Activated CD8-positive, alpha-beta T cell treated with anti-CD3 and anti-CD28 coated beads for 36 hours (primary cell): ENCODE measurements at regions not wholly inside any gene's neighbourhood (a gene's known extent, or its start where the extent isn't known, plus 50 kb on each side); places are given as distances from the start of the nearest gene placed in this dataset.
"Not testable (repeated sequence)": the region's sequence is repeated elsewhere in the genome, so short reads cannot be mapped to it uniquely, and the experiment has no call there.

Source experiments
- ATAC-seq: fragments of 200-7000 bp; cut with Tn5 transposase; one replicate; pipeline ENCODE4 v1.10.0; 2021; ENCODE audit warnings: mild to moderate bottlenecking, moderate library complexity
- CTCF ChIA-PET: fragments of 350-600 bp; sonication (Branson Sonifier 250); formaldehyde crosslinking; loops from one replicate; lab custom pipeline; 2021; ENCODE audit warnings: antibody characterized with exemption; lab: Charles Lee
- POLR2A ChIA-PET: fragments of 350-600 bp; sonication (Branson Sonifier 250); formaldehyde crosslinking; loops from one replicate; lab custom pipeline; 2021; ENCODE audit warnings: antibody characterized with exemption; lab: Charles Lee
- DNase-seq: peaks from one replicate; pipeline ENCODE4 v3.0.0-alpha.2; 2020
- H3K27ac Mint-ChIP-seq: one replicate; pipeline ENCODE4 v1.8.0; 2021; ENCODE audit warnings: mild to moderate bottlenecking, mixed read lengths
- H3K27me3 Mint-ChIP-seq: one replicate; pipeline ENCODE4 v1.8.0; 2021; ENCODE audit warnings: mixed read lengths
- H3K36me3 Mint-ChIP-seq: one replicate; pipeline ENCODE4 v1.8.0; 2021; ENCODE audit warnings: low read depth, mixed read lengths
- H3K4me1 Mint-ChIP-seq: one replicate; pipeline ENCODE4 v1.8.0; 2021; ENCODE audit warnings: low read depth, mixed read lengths
- H3K4me3 Mint-ChIP-seq: one replicate; pipeline ENCODE4 v1.8.0; 2021; ENCODE audit warnings: mild to moderate bottlenecking, moderate library complexity, mixed read lengths
- H3K9me3 Mint-ChIP-seq: one replicate; pipeline ENCODE4 v1.8.0; 2021; ENCODE audit warnings: mixed read lengths
- intact Hi-C: fragments of 100-400 bp; cut with micrococcal nuclease; formaldehyde crosslinking; loops from one replicate; pipeline ENCODE4 v1.10.0; 2022

DNA sequence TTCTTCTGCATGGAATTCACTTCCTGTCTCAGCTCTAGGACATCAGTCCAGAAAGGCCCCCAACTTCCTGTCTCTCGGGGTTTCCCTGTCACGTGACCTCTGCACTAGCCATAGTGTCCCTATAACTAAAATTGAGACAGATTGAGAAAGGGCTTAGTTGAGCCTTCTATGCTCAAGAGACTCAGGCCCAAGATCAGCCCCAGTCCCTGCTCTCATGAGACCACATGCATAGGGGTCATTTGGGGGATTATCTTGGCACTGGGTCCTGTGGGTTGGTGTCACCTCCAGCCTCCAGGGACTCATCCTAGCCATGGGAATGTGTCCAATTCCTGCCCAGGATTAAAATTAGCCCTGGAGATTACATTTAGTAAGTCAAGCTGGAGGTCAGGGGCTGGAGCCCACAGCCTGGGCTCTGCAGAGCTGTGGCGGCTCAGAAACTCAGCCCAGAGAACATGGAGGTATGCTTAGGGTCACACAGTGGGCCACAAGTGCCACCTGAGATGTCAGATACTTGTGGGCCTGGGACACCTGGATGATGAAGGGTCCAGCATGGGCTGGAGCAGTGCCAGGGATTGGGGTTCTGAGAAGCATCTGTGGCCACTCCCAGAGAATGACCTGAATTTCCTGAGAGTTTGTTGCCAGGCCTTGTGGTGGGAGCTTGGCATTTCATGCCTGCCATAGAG is 174.3 kb upstream of the TPTE start:
- ATAC-seq, CTCF ChIA-PET: not testable (repeated sequence)

GRCh38 chr21:10347675-10348074 is 173.7 kb upstream of the TPTE start:
- DNase-seq, H3K36me3 Mint-ChIP-seq, H3K27ac Mint-ChIP-seq, H3K4me3 Mint-ChIP-seq, ATAC-seq, intact Hi-C loops, CTCF ChIA-PET, POLR2A ChIA-PET, H3K4me1 Mint-ChIP-seq, H3K27me3 Mint-ChIP-seq: not testable (repeated sequence)
- peaks cover 51% of the 10 kb centered on the region for H3K9me3 Mint-ChIP-seq

More for the DNA sequence above, 174.3 kb upstream of the TPTE start:
- H3K36me3 Mint-ChIP-seq, H3K4me1 Mint-ChIP-seq, POLR2A ChIA-PET, intact Hi-C loops, H3K4me3 Mint-ChIP-seq, H3K27me3 Mint-ChIP-seq, DNase-seq, H3K27ac Mint-ChIP-seq: not testable (repeated sequence)
- peaks cover 46% of the 10 kb centered on the region for H3K9me3 Mint-ChIP-seq

DNA sequence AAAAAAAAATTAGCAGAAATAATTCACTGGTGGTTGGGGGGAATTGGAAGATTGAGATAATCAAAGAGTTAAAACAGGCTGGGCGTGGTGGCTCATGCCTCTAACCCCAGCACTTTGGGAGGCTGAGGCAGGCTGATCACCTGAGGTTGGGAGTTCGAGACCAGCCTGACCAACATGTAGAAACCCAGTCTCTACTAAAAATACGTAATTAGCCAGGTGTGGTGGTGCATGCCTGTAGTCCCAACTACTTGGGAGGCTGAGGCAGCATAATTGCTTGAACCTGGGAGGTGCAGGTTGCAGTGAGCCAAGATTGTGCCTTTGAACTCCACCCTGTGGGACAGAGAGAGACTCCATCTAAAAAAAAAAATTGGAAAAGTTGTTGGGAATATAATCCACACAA is 173.2 kb upstream of the TPTE start:
- DNase-seq, H3K27me3 Mint-ChIP-seq, H3K4me3 Mint-ChIP-seq, intact Hi-C loops, H3K36me3 Mint-ChIP-seq, POLR2A ChIA-PET, CTCF ChIA-PET, H3K4me1 Mint-ChIP-seq, ATAC-seq, H3K27ac Mint-ChIP-seq: not testable (repeated sequence)
- H3K9me3 Mint-ChIP-seq, result peaks cover 55% of the 10 kb centered on the region

GRCh38 chr21:10354851-10355578 is 166.4 kb upstream of the TPTE start:
- CTCF ChIA-PET, H3K4me3 Mint-ChIP-seq, H3K27ac Mint-ChIP-seq, H3K36me3 Mint-ChIP-seq, H3K27me3 Mint-ChIP-seq, intact Hi-C loops, H3K4me1 Mint-ChIP-seq, DNase-seq, ATAC-seq, POLR2A ChIA-PET: not testable (repeated sequence)
- H3K9me3 Mint-ChIP-seq, result peaks cover 61% of the 10 kb centered on the region

DNA sequence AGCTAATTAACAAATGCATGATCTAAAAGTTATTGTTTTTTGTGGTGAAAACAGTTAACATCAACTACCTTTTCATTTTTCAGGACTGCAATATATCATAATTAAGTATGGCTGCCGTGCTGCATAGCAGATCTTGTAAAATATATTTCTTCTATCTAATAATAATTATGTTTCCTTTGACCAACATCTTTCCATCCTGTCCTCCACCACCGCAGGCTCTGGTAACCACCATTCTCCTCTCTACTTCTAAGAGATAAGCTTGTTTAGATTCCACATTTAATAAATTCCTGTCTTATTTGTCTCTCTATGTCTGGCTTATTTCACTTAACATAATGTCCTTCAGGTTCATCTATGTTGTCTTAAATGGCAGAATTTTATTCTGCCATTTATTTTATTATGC is 162.3 kb upstream of the TPTE start:
- H3K27ac Mint-ChIP-seq, intact Hi-C loops, H3K4me1 Mint-ChIP-seq, H3K4me3 Mint-ChIP-seq, ATAC-seq, CTCF ChIA-PET, H3K36me3 Mint-ChIP-seq, H3K27me3 Mint-ChIP-seq, DNase-seq, POLR2A ChIA-PET: not testable (repeated sequence)
- H3K9me3 Mint-ChIP-seq, result peaks cover 58% of the 10 kb centered on the region

DNA sequence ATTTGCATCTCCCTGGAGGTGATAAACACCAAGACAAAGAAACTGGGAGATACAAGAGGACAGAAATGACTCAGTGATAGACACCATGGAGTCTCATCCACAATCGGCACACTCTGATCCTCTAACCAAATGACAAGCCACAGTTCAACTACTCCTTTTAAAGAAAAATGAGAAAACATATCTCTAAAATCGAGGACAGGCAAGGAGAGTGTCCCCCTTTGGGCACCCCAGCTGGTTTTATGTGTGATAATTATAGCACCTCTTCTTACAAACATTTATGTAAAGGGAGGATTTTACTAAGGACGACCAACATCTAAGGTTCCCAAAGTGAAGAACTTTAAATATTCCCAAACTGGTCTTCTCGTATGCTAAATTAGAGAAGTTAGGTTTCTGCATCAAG is 161.5 kb upstream of the TPTE start:
- H3K27me3 Mint-ChIP-seq, H3K36me3 Mint-ChIP-seq, H3K27ac Mint-ChIP-seq, POLR2A ChIA-PET, CTCF ChIA-PET, ATAC-seq, H3K4me1 Mint-ChIP-seq, intact Hi-C loops, DNase-seq, H3K4me3 Mint-ChIP-seq: not testable (repeated sequence)
- peaks cover 51% of the 10 kb centered on the region for H3K9me3 Mint-ChIP-seq

DNA sequence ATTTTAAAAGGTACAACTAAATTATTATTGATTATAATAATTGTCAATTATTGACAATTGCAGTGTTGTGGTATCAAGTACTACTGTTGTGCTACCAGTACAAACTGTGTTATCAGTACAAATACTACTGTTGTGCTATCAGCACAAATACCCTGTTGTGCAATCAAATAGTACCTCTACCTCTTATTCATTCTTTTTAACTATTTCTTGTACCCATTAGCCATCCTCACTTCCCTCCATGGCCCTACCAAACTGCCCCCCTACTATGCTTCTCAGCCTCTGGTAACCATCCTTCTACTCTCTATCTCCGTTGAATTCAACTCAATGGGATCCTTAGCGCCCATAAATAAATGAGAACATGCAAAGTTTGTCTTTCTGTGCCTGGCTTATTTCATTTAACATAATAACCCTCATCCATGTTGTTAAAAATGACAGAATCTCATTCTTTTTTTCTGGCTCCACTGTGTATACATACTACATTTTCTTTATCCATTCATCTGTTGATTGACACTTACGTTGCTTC is 160.1 kb upstream of the TPTE start:
- H3K4me1 Mint-ChIP-seq, DNase-seq, intact Hi-C loops, POLR2A ChIA-PET, CTCF ChIA-PET, H3K27ac Mint-ChIP-seq, H3K36me3 Mint-ChIP-seq, ATAC-seq, H3K27me3 Mint-ChIP-seq, H3K4me3 Mint-ChIP-seq: not testable (repeated sequence)
- peaks cover 42% of the 10 kb centered on the region for H3K9me3 Mint-ChIP-seq

DNA sequence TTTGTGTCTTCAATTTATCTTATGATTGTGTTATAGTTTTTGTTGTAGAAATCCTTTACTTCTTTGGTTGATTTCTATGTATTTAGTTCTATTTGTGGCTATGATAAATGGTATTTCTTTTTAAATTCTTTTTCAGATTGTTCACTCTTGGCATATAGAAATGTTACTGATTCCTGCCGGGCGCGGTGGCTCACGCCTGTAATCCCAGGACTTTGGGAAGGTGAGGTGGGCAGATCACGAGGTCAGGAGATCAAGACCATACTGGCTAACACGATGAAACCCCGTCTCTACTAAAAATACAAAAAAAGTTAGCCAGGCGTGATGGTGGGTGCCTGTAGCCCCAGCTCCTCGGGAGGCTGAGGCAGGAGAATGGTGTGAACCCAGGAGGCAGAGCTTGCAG is 158.6 kb upstream of the TPTE start:
- DNase-seq, intact Hi-C loops, H3K27ac Mint-ChIP-seq: not testable (repeated sequence)

DNA sequence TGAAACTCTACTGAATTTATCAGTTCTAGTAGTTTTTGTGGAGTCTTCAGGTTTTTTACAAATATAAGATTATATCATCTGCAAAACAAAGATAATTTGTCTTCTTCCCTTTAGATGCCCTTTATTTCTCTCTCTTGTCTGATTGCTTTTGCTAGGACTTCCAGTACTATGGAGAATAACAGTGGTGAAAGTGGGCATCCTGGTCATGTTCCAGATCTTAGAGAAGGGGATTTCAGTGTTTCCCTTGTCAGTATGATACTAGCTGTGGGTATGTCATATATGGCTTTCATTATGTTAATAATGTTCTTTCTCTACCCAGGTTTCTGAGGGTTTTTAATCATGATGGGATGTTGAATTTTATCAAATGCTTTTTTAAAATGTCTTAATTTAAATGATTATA is 158.1 kb upstream of the TPTE start:
- DNase-seq, POLR2A ChIA-PET, intact Hi-C loops, H3K27ac Mint-ChIP-seq, H3K27me3 Mint-ChIP-seq, H3K36me3 Mint-ChIP-seq, CTCF ChIA-PET, H3K4me3 Mint-ChIP-seq, H3K4me1 Mint-ChIP-seq, ATAC-seq: not testable (repeated sequence)
- H3K9me3 Mint-ChIP-seq, result peaks cover 32% of the 10 kb centered on the region

More for the DNA sequence above, 158.6 kb upstream of the TPTE start:
- peaks cover 35% of the 10 kb centered on the region for H3K9me3 Mint-ChIP-seq
- H3K4me1 Mint-ChIP-seq, H3K36me3 Mint-ChIP-seq, POLR2A ChIA-PET, H3K27me3 Mint-ChIP-seq, H3K4me3 Mint-ChIP-seq, ATAC-seq, CTCF ChIA-PET: not testable (repeated sequence)

DNA sequence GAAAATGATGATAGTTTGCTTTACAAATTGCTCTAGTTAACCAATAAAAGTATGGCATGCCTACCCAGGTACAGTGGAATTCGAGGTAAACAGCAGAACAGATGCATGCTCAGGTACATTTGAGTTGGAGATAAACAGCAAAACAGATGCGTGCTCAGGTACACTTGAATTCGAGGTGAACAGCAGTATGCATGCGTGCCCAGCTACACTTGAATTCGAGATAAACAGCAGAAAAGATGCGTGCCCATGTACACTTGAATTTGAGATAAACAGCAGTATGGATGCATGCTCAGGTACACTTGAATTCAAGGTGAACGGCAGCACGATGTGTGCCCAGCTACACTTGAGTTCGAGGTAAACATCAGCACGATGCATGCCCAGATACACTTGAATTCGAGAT is 155.2 kb upstream of the TPTE start:
- DNase-seq, H3K27ac Mint-ChIP-seq, H3K36me3 Mint-ChIP-seq, CTCF ChIA-PET, H3K27me3 Mint-ChIP-seq, H3K4me3 Mint-ChIP-seq, intact Hi-C loops, ATAC-seq, POLR2A ChIA-PET, H3K4me1 Mint-ChIP-seq: not testable (repeated sequence)
- peaks cover 19% of the 10 kb centered on the region for H3K9me3 Mint-ChIP-seq

DNA sequence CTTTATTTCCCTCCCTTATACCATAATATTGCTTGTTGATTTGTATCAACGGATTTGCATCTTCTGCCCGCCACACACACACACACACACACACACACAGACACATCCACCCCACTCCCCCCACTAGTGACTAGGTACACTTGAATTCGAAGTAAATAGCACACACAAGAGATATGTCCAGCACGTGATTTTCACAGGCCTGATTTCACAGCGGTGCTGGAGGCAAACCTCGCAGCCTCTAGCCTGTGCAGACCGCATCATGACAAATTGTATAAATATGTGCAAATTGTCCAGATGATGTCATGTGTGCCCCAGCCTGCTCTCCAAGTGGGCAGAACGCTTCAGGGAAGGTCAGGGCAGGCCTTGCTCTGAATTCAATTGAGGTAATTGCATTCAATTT is 153.8 kb upstream of the TPTE start:
- H3K27ac Mint-ChIP-seq, CTCF ChIA-PET, H3K27me3 Mint-ChIP-seq, H3K9me3 Mint-ChIP-seq, intact Hi-C loops, H3K4me3 Mint-ChIP-seq, ATAC-seq, DNase-seq, H3K36me3 Mint-ChIP-seq, H3K4me1 Mint-ChIP-seq, POLR2A ChIA-PET: not testable (repeated sequence)

DNA sequence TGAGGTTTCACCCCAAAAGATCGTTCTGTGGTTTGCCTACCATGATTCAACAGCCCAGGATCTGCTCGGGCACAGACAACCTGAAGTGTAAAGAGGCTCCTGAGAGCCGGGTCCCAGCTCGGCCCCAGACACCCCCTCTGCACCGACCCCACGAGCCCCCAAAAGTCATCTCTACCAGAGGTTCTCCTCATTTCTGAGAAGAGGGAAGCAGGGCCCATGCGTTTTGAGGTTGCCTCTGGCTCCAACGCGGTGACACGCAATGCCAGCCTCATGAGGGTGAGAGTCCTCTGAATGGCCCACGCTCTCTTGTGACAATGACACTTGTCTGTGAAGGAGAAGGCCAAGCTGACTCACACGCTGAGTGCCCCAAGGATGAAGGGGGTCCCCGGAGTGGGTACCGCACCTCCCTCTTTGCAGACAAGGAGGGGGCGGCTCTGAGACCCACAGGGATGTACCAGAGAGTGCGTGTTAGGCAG is 153.0 kb upstream of the TPTE start:
- CTCF ChIA-PET, H3K9me3 Mint-ChIP-seq, DNase-seq, POLR2A ChIA-PET, ATAC-seq, H3K27ac Mint-ChIP-seq, H3K4me1 Mint-ChIP-seq, H3K36me3 Mint-ChIP-seq, H3K4me3 Mint-ChIP-seq, intact Hi-C loops, H3K27me3 Mint-ChIP-seq: not testable (repeated sequence)
